GM21529 (cell line): ENCODE measurements at regions not wholly inside any gene's neighbourhood (a gene's known extent, or its start where the extent isn't known, plus 50 kb on each side); places are given as distances from the start of the nearest gene placed in this dataset.

Experiments used
- ATAC-seq: cut with Tn5 transposase; IDR thresholded peaks from one replicate; pipeline ENCODE4 v1.9.1; 2021; ENCODE audit not compliant: unreplicated experiment

DNA sequence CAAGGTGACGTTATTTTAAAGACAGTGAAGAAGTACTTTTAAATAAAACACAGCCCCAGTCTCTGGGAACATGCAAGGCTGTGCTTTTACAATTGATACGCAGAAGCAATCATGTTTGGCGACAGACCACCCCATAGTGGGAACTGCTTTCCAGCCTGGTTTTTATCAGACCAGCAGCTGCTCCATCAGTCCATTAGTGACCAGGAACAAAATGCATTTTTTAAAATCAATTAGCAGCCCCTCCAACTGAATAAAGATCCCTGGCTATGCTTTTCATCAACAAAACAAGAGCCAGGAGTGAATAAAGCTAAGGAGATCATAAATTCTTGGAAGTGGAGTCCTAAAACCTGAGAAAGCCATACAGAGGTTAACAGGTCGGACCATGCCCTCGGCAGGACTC is 153.0 kb upstream of the TENM3 start:
- ATAC-seq, result no peak

DNA sequence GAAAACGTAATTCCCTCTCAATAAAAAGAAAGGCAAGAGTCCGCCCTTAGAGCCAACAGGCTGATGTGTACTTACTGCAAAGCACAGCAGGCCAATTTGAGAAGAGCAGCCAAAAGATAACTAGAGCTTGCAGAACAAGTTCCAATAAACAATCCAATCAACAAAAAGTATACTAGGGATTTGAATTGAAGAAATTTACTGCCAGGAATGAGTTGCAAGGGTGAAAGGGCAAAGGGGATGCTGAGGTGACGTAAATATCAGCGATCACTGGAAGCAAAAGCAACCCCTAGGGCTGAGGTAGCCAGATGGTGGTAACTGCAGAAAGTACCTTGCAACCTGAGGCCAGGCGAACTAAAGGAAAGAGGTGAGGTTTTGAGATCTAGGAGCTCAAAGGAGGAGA is 152.1 kb upstream of the TENM3 start:
- no peak for ATAC-seq

DNA sequence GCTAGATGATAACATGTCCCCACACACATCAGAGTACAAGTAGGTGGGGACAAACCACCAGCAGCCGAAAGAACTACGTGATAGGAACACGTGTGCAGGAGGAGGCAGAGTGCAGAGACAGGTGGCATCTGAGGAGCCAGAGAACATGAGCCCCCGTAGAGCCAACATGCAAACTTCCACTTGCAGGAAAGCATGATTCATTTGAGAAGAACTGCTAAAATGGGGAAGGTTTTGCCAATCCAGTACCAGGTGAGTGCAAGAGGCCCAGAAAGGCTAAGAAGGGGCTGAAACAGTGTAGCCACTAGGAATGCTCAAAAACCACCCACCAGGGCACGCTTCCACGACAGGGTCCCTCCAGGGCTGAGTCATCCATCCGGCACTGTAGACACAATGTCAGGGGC is 149.8 kb upstream of the TENM3 start:
- no peak for ATAC-seq

DNA sequence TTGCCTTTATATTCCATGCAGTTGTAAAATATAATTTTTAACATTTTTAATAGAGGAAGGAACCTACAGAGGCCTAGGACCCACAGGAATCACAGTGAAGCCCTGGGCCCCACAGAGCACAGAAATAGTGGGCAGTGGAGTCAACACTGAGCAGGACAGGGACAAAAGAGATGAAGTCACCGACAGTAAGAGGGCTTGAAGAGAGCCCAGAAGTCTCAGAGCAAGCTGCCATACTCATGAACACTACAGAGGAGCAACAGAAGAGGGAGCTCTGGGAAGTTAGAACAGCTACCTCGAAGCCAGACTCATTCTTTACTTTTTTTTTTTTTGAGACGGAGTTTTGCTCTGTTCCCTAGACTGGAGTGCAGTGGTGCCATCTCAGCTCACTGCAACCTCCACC is 149.3 kb upstream of the TENM3 start:
- no peak for ATAC-seq

DNA sequence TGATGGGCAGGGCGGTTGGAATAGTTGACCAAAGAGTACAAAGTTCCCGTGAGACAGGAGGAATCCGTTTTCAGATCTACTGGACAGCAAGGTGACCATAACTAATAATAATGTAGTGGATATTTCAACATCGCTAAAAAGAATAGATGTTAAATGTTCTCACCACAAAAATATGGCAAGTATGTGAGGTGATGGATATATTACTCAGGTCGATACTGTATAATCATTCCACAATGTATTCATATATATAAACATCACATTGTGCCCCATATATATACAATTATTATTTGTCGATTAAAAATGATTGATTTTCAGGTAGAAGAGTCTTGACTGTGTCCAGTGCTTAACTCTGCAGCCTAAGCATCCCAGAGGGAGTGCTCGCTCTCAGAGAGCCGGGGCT is 141.6 kb upstream of the TENM3 start:
- ATAC-seq, result no peak

DNA sequence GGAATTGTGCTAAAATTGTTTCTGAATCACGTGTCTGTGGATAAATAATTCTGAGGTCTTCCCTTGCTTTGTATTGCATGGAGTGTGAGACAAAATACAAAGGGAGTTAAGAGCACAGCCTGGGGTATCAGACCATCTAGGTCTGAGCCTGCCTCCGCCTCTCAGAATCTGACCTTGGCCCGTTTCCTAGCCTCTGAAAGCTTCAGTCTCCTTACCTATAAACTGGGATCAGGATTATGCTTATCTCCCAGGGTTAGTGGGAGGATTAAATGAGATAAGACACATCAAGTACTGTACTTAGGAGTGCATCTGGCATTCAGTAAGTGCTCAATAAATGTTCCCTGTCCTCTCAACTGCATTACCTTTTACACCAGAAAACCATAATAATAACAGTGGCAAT is 140.6 kb upstream of the TENM3 start:
- ATAC-seq, result no peak

DNA sequence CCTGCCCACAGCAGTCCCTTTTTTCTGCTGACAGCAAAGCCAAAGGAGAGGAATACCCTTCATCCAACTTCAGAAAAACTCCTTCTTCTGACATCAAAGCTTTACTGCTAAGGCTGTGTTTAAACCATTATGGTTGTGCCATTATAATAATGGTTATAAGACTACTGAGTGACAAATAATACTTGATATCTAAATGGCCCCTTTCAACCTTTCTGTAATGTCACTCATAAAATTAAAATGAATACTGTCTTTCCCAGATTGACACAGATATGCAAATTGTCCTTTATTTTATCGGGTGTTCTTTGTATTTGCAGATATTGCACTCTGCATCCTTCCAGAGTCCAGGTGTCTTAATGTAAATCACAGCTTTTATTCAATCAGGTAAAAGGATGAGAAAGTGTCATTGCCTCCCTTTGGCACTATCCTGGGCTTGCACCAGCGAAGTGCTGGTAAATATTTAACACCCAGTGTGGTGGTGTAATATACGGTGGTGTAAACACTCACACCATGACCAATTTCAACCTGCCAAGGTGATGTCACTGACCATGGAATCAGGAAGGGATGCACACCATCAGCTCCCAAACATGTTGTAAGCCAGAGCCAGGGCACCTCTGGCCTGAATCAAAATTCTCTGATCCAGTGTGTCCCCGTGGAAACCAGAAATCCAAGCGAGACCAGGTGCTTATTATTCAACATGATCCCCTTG is 139.4 kb upstream of the TENM3 start:
- no peak for ATAC-seq

DNA sequence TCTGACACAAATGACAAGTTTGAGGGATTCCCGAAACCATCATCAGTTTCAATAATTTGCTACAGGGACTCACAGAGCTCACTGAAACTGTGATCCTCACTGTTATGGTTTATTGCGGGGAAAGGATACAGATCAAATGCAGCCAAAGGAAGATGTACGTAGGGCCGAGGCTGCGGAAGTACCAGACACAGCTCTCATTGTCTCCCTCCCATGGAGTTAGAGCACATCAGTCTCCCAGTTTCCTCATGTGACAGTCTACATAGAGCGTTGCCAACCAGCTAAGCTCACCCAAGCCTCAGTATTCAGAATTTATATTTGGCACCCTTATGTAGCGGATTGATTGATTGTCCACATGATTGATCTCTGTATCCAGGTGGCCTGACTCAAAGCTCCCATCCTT is 137.8 kb upstream of the TENM3 start:
- no peak for ATAC-seq

DNA sequence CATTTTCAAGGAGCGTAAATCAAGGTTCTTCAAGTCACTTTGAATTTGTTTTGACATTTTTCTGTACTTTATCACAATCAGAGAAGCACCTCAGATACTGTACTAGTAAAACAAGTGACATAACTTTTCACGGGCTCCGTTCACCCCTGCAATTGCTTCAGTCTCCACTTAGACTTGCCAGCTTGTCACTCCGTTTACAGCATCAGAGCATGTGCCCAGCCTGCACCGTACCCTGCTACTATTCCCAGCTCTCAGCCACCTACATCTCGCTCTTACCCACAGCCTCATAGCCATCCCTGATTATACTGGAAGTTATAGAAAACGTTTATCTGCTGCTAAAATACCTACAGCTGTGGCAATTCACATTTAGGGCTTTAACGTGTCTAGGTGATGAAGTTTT is 135.3 kb upstream of the TENM3 start:
- ATAC-seq, result no peak

DNA sequence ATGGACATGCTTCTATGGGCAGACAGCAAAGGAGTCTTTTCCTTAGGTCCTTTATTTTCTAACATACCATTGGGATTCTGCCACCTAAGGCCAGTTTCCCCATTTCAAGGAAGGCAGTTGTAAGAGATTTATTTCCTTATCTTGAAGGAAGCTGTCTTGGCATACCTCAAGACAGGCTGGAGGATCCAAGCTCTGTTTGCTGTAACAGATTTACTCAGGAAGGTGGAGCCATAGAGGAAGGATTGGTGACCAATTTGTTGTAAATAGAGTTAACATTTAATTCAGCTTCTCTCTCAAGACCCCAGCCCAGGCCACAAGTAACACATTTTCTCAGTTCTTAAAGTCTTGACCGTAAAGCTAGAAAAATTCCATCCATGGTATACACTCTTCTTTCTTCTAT is 131.6 kb upstream of the TENM3 start:
- ATAC-seq, result no peak

DNA sequence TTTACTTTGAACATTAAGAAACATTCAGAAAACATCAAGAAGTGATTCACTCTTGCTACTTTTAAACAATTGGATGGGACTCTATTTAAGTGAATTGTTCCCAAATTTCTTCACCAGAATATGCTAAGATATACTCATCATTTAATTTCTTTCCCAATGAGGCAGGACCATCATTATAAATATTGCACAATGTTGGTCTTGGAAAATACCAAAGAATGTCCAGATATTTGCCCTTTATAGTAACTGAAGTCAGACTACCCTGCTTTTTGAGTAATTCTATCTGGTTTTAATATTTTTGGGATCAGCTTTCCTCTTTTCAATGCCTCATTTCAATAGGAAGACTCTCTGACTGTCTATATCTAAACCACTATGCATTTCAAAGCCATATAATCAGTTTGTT is 129.4 kb upstream of the TENM3 start:
- ATAC-seq, result no peak

DNA sequence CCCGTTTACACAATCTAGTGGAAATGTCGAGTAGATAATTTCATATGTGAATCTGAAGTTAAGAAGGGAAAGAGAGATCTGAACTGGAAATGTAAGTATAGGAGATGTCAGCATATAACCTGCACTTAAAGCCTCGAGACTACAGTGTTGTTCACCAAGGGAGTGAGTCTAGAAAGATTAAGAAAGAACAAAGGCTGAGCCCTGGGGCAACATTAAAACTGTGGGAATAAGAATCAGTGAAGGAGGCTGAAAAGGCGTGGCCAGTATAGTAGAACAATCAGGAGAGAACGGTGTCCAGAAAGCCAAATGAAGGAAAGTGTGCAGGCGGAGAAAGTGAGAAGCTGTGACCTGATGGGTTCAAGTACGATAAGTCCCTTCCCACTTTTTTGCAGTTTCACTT is 118.8 kb upstream of the TENM3 start:
- no peak for ATAC-seq

DNA sequence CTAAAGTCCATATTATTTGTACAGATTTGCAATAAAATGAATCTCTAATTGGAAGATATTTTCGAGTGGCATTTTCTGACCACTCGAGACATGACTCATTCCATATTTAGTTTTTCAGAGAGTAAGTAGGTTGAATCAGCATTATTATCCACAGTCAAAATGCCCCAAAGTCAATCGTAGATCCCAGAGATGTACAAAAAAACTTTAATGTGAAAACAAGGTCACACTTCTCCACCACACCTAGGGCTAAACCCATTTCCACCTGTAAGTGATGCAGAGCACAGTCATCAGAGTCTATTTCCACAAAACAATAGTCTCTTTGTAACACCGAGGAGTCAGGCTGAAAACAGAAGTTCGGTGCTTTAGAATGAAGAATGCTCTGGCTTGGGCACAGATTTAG is 117.1 kb upstream of the TENM3 start:
- no peak for ATAC-seq

DNA sequence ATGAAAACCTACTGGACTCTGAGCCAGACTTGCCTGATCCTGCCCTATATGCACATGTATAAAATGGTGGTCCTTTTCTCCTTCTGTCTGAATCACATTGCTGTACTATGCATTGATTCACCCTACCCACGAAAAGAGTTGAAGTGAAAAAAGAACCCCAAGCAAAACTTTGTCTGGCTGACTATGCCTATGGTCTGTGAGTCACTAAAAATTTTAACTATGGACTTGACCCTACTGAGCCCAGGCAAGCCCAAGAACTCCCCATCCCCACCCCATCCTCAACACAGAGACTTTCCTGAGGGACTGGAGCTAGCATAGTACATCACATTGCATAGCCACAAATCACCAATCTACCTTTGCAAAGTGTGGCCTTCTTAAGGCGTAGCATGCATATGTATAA is 116.6 kb upstream of the TENM3 start:
- ATAC-seq, result no peak

DNA sequence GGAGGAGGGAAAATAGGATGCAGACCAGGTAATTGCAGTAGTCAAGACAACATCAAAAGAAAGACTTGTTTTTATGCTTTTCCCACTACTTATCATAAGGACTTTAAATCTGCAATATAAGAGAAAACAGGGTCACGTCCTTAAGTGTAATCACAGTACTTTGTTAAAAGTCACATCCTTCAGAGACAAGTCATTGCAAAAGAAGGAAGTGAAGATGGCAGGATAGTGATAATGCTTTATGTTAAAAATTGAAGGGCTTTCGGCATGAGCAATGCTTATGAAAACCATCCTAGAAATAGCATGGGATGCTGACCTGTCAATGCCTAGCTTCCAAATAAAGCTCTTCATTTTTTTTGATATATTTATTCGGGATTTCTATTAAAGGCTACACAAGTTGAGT is 110.2 kb upstream of the TENM3 start:
- ATAC-seq, result no peak

DNA sequence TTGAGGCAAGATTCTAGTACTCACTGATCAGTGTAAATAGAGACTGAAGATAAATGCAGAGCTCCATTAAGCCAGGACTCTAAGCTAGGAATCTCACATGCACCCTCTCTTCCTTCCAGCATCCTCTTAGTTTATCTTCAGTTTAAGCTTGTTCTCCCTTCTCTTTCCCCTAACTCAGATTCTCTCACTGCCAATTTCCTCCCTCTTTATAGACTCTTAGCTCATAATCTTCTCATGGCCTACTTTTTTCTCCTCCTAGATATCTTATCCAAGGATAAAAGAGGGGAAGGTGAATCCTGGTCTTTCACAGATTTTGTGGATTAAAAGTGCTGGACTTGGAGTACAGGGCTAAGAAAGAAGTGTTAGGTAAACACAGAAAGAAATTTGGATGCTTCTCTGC is 108.9 kb upstream of the TENM3 start:
- no peak for ATAC-seq

DNA sequence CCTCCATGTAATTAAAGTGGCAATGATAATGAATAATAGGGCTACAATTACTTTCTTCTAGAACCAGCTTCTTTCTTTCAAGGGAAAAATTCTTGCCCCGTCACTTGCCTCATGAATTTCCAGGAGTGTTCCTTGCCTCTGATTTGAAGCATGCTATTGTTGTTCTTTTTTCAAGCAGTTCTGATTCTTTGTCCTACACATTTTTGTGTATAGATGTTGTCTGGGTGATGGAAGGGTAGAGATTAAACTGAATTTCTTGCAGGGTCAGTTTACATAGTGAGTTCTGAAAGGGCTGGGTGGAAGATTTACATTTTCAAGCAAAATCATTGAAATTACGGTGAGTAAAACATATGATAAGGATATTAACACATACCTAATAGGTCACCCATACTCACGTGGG is 107.0 kb upstream of the TENM3 start:
- no peak for ATAC-seq

DNA sequence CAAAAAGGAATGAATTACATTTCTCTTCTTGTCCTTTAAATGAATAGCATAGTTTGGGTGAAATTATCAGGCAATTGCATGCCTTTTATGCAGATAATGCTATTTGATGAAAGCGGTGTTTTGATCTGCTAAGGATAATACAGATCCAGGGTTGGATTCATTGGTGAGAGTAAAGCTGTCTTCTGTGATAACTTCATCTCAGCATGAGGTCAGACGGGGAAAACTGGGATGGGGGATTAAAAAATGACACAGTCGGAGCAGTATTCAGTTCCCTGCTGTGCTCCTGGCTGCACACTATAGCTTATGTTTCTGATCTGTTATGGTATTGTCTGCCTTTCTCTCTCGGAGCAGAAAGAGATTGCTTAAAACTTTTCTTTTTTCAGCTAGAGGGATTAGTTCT is 105.9 kb upstream of the TENM3 start:
- no peak for ATAC-seq

DNA sequence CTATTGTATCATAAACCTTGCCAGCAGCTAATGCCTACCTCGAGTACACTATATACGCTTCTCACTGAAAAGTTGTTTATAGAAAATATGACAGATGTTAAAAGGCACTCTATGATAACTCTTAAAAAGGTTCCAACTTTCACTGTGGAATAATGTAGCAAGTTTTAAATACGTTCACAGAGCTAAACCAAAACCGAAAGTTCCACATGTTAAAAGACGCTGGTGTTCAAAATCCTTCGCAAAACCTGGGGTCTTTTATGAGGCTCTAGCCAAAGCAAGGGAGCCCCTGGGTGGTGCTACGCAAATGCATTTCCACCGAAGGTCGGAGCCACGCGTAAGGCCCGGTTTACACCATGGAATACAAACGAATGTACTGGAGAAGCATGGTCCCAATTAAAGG is 103.7 kb upstream of the TENM3 start:
- ATAC-seq, result no peak

DNA sequence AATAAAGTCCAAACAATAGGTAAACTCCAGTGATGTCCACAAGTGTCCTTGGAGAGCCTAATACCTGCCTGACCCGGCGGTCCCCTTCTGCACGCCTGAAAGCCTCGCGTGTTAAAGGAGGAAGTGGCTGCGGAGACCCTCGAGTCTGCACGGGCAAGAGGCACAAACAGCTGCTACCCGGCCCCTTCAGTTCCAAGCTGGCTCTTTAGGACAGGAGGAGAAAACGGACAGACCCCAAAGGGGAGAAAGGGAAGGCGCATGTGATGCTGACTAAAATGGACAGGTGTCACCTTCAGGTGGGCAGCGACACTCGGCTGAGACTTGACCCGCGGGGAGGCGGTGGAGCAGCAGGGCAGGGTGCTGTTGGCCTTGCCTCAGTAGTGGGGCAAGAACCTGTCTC is 102.7 kb upstream of the TENM3 start:
- ATAC-seq, result no peak

DNA sequence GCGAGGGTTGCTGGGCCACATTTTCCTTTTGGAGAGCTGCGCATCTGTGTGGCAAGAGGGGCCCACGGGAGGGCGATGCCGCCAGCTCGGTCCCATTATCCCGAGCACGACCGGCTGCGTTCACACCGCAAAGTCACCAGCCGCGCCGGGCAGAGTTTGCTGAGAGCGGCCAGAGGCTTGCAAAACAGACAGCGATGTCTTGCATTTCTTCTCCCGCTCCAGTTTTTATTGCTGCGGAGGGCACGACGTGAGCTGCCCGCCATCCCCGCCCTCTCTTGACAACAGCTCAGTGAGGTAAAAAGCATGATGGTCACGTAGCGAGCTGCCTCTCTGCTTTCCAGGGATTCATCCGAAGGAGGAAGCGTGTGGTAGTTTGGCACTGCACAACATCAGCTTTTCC is 102.1 kb upstream of the TENM3 start:
- no peak for ATAC-seq

DNA sequence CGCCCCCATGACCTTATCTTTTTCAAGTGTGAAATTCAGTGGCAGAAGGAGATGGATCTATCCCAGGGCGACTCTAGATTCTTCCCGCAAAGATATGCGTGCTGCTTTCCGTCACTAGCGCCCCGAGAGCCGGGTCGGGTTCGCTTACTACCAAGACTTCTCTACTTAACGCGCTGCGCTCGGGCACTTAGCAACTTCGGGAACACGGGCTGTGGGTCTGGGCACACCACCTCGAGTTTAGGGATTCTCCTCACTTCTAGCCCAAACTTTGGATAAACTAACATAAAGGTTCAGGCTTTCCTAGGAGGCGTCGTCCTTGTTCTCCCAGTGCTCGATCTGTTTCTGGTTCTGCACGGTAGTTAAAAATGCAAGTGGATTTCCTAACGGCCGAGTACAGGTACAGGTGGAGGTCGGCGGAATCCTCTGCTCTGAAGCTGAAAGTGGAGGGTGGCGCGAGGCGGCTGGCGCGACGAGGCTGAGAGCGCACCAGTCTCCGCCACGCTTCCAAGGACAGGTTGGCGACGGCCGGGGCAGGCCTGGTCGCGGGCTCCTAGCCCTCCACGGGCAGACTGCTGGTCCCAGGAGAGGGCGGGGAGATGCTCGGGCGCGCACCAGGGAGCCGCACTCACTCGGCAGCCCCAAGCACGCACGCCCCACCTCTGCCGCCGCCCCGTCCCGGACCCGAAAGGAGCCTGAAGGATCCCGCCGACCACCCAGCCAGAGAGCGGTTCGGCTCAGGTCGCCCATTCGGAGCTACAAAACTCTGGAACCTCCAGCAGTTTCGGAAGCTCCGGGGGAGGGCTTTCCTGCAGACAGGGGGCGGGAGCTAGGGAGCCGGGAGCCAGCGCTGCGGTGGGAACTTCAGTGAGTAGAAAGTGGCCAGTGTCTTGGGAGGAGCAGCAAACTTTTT is 100.8 kb upstream of the TENM3 start:
- ATAC-seq, result no peak
